ENCODE measurements at regions not wholly inside any gene's neighbourhood (a gene's known extent, or its start where the extent isn't known, plus 50 kb on each side); places are given as distances from the start of the nearest gene placed in this dataset.
A peak's percentile ranks its signal among the peaks of the same experiment; 100 is the strongest.

- 88% methylated on average over 5 of the region's 5 CpGs for WGBS
- no peaks in the 10 kb centered on the region for H3K27me3 ChIP-seq (ENCODE audit: control insufficient read depth in 2 of 2, insufficient read depth in 1 of 2, low read length in 1 of 2)
- no peaks in the 10 kb centered on the region for H3K4me1 ChIP-seq (ENCODE audit: control insufficient read depth in 2 of 2, insufficient read depth in 2 of 2, low read length in 2 of 2)
- H3K4me3 ChIP-seq (ENCODE audit: low read length in 2 of 2), result no peak overlapping the region
- no peaks in the 10 kb centered on the region for H3K36me3 ChIP-seq (ENCODE audit: control insufficient read depth in 2 of 2, insufficient read depth in 2 of 2, low read length in 1 of 2)
- no peak for DNase-seq (ENCODE audit: low read depth in 6 of 9, low spot score in 9 of 9)
- H3K27ac ChIP-seq (ENCODE audit: low read depth in 1 of 2, low read length in 1 of 2), result no peak overlapping the region
- no peaks in the 10 kb centered on the region for H3K9me3 ChIP-seq (ENCODE audit: control insufficient read depth in 2 of 2, insufficient read depth in 1 of 2, low read length in 1 of 2)
These were observed 107.3 kb upstream of the FOXN2 start for GRCh38 chr2:48207201-48207641.

GRCh38 chr2:48207851-48208250, 106.6 kb upstream of the FOXN2 start:
- no peak for DNase-seq (ENCODE audit: low read depth in 6 of 9, low spot score in 9 of 9)

GRCh38 chr2:48209214-48209885, 105.1 kb upstream of the FOXN2 start:
- Histone ChIP-seq H3K4me3 (ENCODE audit: low read length in 2 of 2) (no peak overlapping the region), H3K36me3 (ENCODE audit: control insufficient read depth in 2 of 2, insufficient read depth in 2 of 2, low read length in 1 of 2) (no peaks in the 10 kb centered on the region), H3K4me1 (ENCODE audit: control insufficient read depth in 2 of 2, insufficient read depth in 2 of 2, low read length in 2 of 2) (no peaks in the 10 kb centered on the region), H3K27me3 (ENCODE audit: control insufficient read depth in 2 of 2, insufficient read depth in 1 of 2, low read length in 1 of 2) (no peaks in the 10 kb centered on the region), H3K27ac (ENCODE audit: low read depth in 1 of 2, low read length in 1 of 2) (no peak overlapping the region), H3K9me3 (ENCODE audit: control insufficient read depth in 2 of 2, insufficient read depth in 1 of 2, low read length in 1 of 2) (no peaks in the 10 kb centered on the region)
- DNase-seq (ENCODE audit: low read depth in 6 of 9, low spot score in 9 of 9), result no peak

More at GRCh38 chr2:48207851-48208250, 106.6 kb upstream of the FOXN2 start:
- H3K27ac ChIP-seq (ENCODE audit: low read depth in 1 of 2, low read length in 1 of 2), result no peak overlapping the region
- H3K27me3 ChIP-seq (ENCODE audit: control insufficient read depth in 2 of 2, insufficient read depth in 1 of 2, low read length in 1 of 2), result no peaks in the 10 kb centered on the region
- H3K4me3 ChIP-seq (ENCODE audit: low read length in 2 of 2), result no peak overlapping the region
- H3K9me3 ChIP-seq (ENCODE audit: control insufficient read depth in 2 of 2, insufficient read depth in 1 of 2, low read length in 1 of 2), result no peaks in the 10 kb centered on the region
- no peaks in the 10 kb centered on the region for H3K4me1 ChIP-seq (ENCODE audit: control insufficient read depth in 2 of 2, insufficient read depth in 2 of 2, low read length in 2 of 2)
- 70% methylated on average over 3 of the region's 3 CpGs for WGBS
- no peaks in the 10 kb centered on the region for H3K36me3 ChIP-seq (ENCODE audit: control insufficient read depth in 2 of 2, insufficient read depth in 2 of 2, low read length in 1 of 2)

GRCh38 chr2:48210189-48210588, 104.3 kb upstream of the FOXN2 start:
- 98% methylated on average over 2 of the region's 2 CpGs for WGBS

GRCh38 chr2:48213646-48214045, 100.8 kb upstream of the FOXN2 start:
- Histone ChIP-seq H3K27ac (ENCODE audit: low read depth in 1 of 2, low read length in 1 of 2) (no peak overlapping the region), H3K4me1 (ENCODE audit: control insufficient read depth in 2 of 2, insufficient read depth in 2 of 2, low read length in 2 of 2) (no peaks in the 10 kb centered on the region), H3K4me3 (ENCODE audit: low read length in 2 of 2) (no peak overlapping the region), H3K27me3 (ENCODE audit: control insufficient read depth in 2 of 2, insufficient read depth in 1 of 2, low read length in 1 of 2) (no peaks in the 10 kb centered on the region), H3K9me3 (ENCODE audit: control insufficient read depth in 2 of 2, insufficient read depth in 1 of 2, low read length in 1 of 2) (no peaks in the 10 kb centered on the region), H3K36me3 (ENCODE audit: control insufficient read depth in 2 of 2, insufficient read depth in 2 of 2, low read length in 1 of 2) (no peaks in the 10 kb centered on the region)
- WGBS, result 96% methylated on average over 3 of the region's 3 CpGs
- DNase-seq (ENCODE audit: low read depth in 6 of 9, low spot score in 9 of 9), result no peak

More at GRCh38 chr2:48210189-48210588, 104.3 kb upstream of the FOXN2 start:
- Histone ChIP-seq H3K27me3 (ENCODE audit: control insufficient read depth in 2 of 2, insufficient read depth in 1 of 2, low read length in 1 of 2) (no peaks in the 10 kb centered on the region), H3K4me1 (ENCODE audit: control insufficient read depth in 2 of 2, insufficient read depth in 2 of 2, low read length in 2 of 2) (no peaks in the 10 kb centered on the region), H3K27ac (ENCODE audit: low read depth in 1 of 2, low read length in 1 of 2) (no peak overlapping the region), H3K4me3 (ENCODE audit: low read length in 2 of 2) (no peak overlapping the region), H3K36me3 (ENCODE audit: control insufficient read depth in 2 of 2, insufficient read depth in 2 of 2, low read length in 1 of 2) (no peaks in the 10 kb centered on the region), H3K9me3 (ENCODE audit: control insufficient read depth in 2 of 2, insufficient read depth in 1 of 2, low read length in 1 of 2) (no peaks in the 10 kb centered on the region)
- DNase-seq (ENCODE audit: low read depth in 6 of 9, low spot score in 9 of 9), result no peak

GRCh38 chr2:48218169-48218568, 96.3 kb upstream of the FOXN2 start:
- no peaks in the 10 kb centered on the region for H3K36me3 ChIP-seq (ENCODE audit: control insufficient read depth in 2 of 2, insufficient read depth in 2 of 2, low read length in 1 of 2)
- no peak overlapping the region for H3K27ac ChIP-seq (ENCODE audit: low read depth in 1 of 2, low read length in 1 of 2)
- 97% methylated on average over 2 of the region's 2 CpGs for WGBS
- H3K9me3 ChIP-seq (ENCODE audit: control insufficient read depth in 2 of 2, insufficient read depth in 1 of 2, low read length in 1 of 2), result no peaks in the 10 kb centered on the region
- H3K4me3 ChIP-seq (ENCODE audit: low read length in 2 of 2), result no peak overlapping the region
- H3K4me1 ChIP-seq (ENCODE audit: control insufficient read depth in 2 of 2, insufficient read depth in 2 of 2, low read length in 2 of 2), result no peaks in the 10 kb centered on the region
- H3K27me3 ChIP-seq (ENCODE audit: control insufficient read depth in 2 of 2, insufficient read depth in 1 of 2, low read length in 1 of 2), result no peaks in the 10 kb centered on the region
- DNase-seq (ENCODE audit: low read depth in 6 of 9, low spot score in 9 of 9), result no peak

- H3K36me3 ChIP-seq (ENCODE audit: control insufficient read depth in 2 of 2, insufficient read depth in 2 of 2, low read length in 1 of 2), result no peaks in the 10 kb centered on the region
- DNase-seq (ENCODE audit: low read depth in 6 of 9, low spot score in 9 of 9), result no peak
- H3K4me3 ChIP-seq (ENCODE audit: low read length in 2 of 2), result no peak overlapping the region
- no peaks in the 10 kb centered on the region for H3K4me1 ChIP-seq (ENCODE audit: control insufficient read depth in 2 of 2, insufficient read depth in 2 of 2, low read length in 2 of 2)
- no peaks in the 10 kb centered on the region for H3K27me3 ChIP-seq (ENCODE audit: control insufficient read depth in 2 of 2, insufficient read depth in 1 of 2, low read length in 1 of 2)
- no peak overlapping the region for H3K27ac ChIP-seq (ENCODE audit: low read depth in 1 of 2, low read length in 1 of 2)
- 88% methylated on average over 3 of the region's 3 CpGs for WGBS
- no peaks in the 10 kb centered on the region for H3K9me3 ChIP-seq (ENCODE audit: control insufficient read depth in 2 of 2, insufficient read depth in 1 of 2, low read length in 1 of 2)
These were observed 95.3 kb upstream of the FOXN2 start for GRCh38 chr2:48219234-48219554.

GRCh38 chr2:48219555-48220436, 94.7 kb upstream of the FOXN2 start:
- no peak overlapping the region for H3K4me3 ChIP-seq (ENCODE audit: low read length in 2 of 2)
- H3K27ac ChIP-seq (ENCODE audit: low read depth in 1 of 2, low read length in 1 of 2), result peak overlapping the region in 1 of 2 donors; percentile 36
- DNase-seq (ENCODE audit: low read depth in 6 of 9, low spot score in 9 of 9), result no peak
- H3K9me3 ChIP-seq (ENCODE audit: control insufficient read depth in 2 of 2, insufficient read depth in 1 of 2, low read length in 1 of 2), result no peaks in the 10 kb centered on the region
- no peaks in the 10 kb centered on the region for H3K4me1 ChIP-seq (ENCODE audit: control insufficient read depth in 2 of 2, insufficient read depth in 2 of 2, low read length in 2 of 2)
- 98% methylated on average over 1 of the region's 1 CpG for WGBS
- no peaks in the 10 kb centered on the region for H3K27me3 ChIP-seq (ENCODE audit: control insufficient read depth in 2 of 2, insufficient read depth in 1 of 2, low read length in 1 of 2)
- no peaks in the 10 kb centered on the region for H3K36me3 ChIP-seq (ENCODE audit: control insufficient read depth in 2 of 2, insufficient read depth in 2 of 2, low read length in 1 of 2)

- 60% methylated on average over 1 of the region's 1 CpG for WGBS
- DNase-seq (ENCODE audit: low read depth in 6 of 9, low spot score in 9 of 9), result peak in 1 of 9 donors; percentile 7
- H3K27me3 ChIP-seq (ENCODE audit: control insufficient read depth in 2 of 2, insufficient read depth in 1 of 2, low read length in 1 of 2), result no peaks in the 10 kb centered on the region
These were observed 94.0 kb upstream of the FOXN2 start for GRCh38 chr2:48220501-48220900.

More at GRCh38 chr2:48220501-48220900, 94.0 kb upstream of the FOXN2 start:
- Histone ChIP-seq H3K9me3 (ENCODE audit: control insufficient read depth in 2 of 2, insufficient read depth in 1 of 2, low read length in 1 of 2) (no peaks in the 10 kb centered on the region), H3K4me3 (ENCODE audit: low read length in 2 of 2) (no peak overlapping the region), H3K36me3 (ENCODE audit: control insufficient read depth in 2 of 2, insufficient read depth in 2 of 2, low read length in 1 of 2) (no peaks in the 10 kb centered on the region), H3K27ac (ENCODE audit: low read depth in 1 of 2, low read length in 1 of 2) (no peak overlapping the region), H3K4me1 (ENCODE audit: control insufficient read depth in 2 of 2, insufficient read depth in 2 of 2, low read length in 2 of 2) (no peaks in the 10 kb centered on the region)
